G401.6 (cell line): ENCODE measurements at regions not wholly inside any gene's neighbourhood (a gene's known extent, or its start where the extent isn't known, plus 50 kb on each side); places are given as distances from the start of the nearest gene placed in this dataset.
"Not testable (repeated sequence)": the region's sequence is repeated elsewhere in the genome, so short reads cannot be mapped to it uniquely, and the experiment has no call there.

Experiments
- FAIRE-seq: peaks from 2 replicates; lab custom pipeline; 2012; peaks lifted over from hg19 to GRCh38; lab: Jason Lieb, UNC

- no peak for FAIRE-seq
Observed at GRCh38 chr2:150209746-150210145, 277.7 kb downstream of the RND3 start.

GRCh38 chr2:150208689-150209088, 278.8 kb downstream of the RND3 start:
- no peak for FAIRE-seq

- FAIRE-seq = no peak
Observed at GRCh38 chr2:150207979-150208378, 279.5 kb downstream of the RND3 start.

- FAIRE-seq = no peak
Observed at GRCh38 chr2:150204451-150204850, 283.0 kb downstream of the RND3 start.

- FAIRE-seq = not testable (repeated sequence)
Observed at GRCh38 chr2:150194816-150195215, 292.7 kb downstream of the RND3 start.

- no peak for FAIRE-seq
Observed at GRCh38 chr2:150192701-150193100, 294.8 kb downstream of the RND3 start.

- no peak for FAIRE-seq
Observed at GRCh38 chr2:150191349-150191748, 296.1 kb downstream of the RND3 start.

GRCh38 chr2:150190546-150190945, 296.9 kb downstream of the RND3 start:
- FAIRE-seq = no peak

GRCh38 chr2:150188800-150189199, 298.7 kb downstream of the RND3 start:
- FAIRE-seq = no peak

GRCh38 chr2:150188177-150188576, 299.3 kb downstream of the RND3 start:
- FAIRE-seq = no peak

- no peak for FAIRE-seq
Observed at GRCh38 chr2:150182566-150183235, 304.8 kb downstream of the RND3 start.

- FAIRE-seq = no peak
Observed at GRCh38 chr2:150178591-150178990, 308.9 kb downstream of the RND3 start.

- FAIRE-seq = no peak
Observed at GRCh38 chr2:150174971-150175421, 312.5 kb downstream of the RND3 start.

- FAIRE-seq = no peak
Observed at GRCh38 chr2:150174056-150174805, 313.2 kb downstream of the RND3 start.

- no peak for FAIRE-seq
Observed at GRCh38 chr2:150171065-150171548, 316.4 kb downstream of the RND3 start.

GRCh38 chr2:150169237-150169629, 318.2 kb downstream of the RND3 start:
- no peak for FAIRE-seq

GRCh38 chr2:150168595-150169236, 318.8 kb downstream of the RND3 start:
- FAIRE-seq = no peak

- FAIRE-seq = no peak
Observed at GRCh38 chr2:150167711-150168110, 319.8 kb downstream of the RND3 start.

- no peak for FAIRE-seq
Observed at GRCh38 chr2:150166313-150167051, 321.0 kb downstream of the RND3 start.

GRCh38 chr2:150165988-150166312, 321.5 kb downstream of the RND3 start:
- no peak for FAIRE-seq

- FAIRE-seq = no peak
Observed at GRCh38 chr2:150165442-150165841, 322.0 kb downstream of the RND3 start.

- no peak for FAIRE-seq
Observed at GRCh38 chr2:150162241-150162942, 325.1 kb downstream of the RND3 start.
